ENCODE measurements at regions not wholly inside any gene's neighbourhood (a gene's known extent, or its start where the extent isn't known, plus 50 kb on each side); places are given as distances from the start of the nearest gene placed in this dataset.
A peak's percentile ranks its signal among the peaks of the same experiment; 100 is the strongest.

DNA sequence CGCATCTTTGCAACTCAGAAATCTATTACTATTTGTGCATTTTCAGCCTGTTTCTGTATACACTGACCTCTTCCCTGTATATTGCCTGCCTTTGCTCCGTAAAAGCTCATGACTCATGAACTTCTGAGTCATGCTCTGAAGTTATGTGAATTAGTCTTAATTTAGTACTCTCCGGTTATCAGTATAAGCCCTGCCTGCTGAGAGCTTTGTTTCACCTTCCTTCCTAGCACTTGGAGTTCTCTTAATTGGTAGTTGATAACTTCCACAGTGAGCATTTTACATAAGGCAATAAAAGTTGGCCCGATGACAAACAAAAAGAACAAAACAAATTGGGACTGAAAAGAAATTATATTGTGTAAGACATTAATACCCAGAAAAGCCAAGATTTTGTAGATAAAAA lies 231.4 kb downstream of the GJA1 start:
- Mint-ChIP-seq H3K4me3 (no peak overlapping the region), H3K27me3 (ENCODE audit: low read depth) (no peaks in the 10 kb centered on the region), H3K27ac (no peak overlapping the region), H3K9me3 (no peaks in the 10 kb centered on the region), H3K4me1 (no peaks in the 10 kb centered on the region), H3K36me3 (ENCODE audit: low read depth) (no peaks in the 10 kb centered on the region)
- TF ChIP-seq, protein P1, sequence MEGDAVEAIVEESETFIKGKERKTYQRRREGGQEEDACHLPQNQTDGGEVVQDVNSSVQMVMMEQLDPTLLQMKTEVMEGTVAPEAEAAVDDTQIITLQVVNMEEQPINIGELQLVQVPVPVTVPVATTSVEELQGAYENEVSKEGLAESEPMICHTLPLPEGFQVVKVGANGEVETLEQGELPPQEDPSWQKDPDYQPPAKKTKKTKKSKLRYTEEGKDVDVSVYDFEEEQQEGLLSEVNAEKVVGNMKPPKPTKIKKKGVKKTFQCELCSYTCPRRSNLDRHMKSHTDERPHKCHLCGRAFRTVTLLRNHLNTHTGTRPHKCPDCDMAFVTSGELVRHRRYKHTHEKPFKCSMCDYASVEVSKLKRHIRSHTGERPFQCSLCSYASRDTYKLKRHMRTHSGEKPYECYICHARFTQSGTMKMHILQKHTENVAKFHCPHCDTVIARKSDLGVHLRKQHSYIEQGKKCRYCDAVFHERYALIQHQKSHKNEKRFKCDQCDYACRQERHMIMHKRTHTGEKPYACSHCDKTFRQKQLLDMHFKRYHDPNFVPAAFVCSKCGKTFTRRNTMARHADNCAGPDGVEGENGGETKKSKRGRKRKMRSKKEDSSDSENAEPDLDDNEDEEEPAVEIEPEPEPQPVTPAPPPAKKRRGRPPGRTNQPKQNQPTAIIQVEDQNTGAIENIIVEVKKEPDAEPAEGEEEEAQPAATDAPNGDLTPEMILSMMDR (IDR thresholded peaks at IDR 0.05; ENCODE audit: unreplicated experiment in 3 of 3), result no peak

DNA sequence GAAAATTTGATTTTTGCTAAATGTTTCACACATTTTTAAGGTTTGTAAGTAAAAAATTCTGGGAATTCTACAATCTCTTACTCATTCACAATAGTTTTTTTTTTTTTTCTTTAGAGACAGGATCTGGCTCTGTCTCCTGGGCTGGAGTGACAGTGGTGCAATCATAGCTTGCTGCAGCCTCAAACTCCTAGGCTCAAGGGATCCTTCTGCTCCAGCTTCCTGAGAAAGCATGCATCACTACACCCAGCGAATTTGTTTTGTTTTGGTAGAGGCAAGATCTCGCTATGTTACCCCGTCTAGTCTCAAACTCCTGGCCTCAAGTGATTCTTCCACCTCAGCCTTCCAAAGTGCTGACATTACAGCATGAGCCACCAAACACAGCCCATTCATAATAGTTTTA lies 232.8 kb downstream of the GJA1 start:
- Mint-ChIP-seq H3K27me3 (ENCODE audit: low read depth) (no peaks in the 10 kb centered on the region), H3K4me1 (no peaks in the 10 kb centered on the region), H3K9me3 (no peaks in the 10 kb centered on the region), H3K4me3 (no peak overlapping the region), H3K27ac (peak overlapping the region in 1 of 3 experiments; percentile 55), H3K36me3 (ENCODE audit: low read depth) (no peaks in the 10 kb centered on the region)
- TF ChIP-seq, protein P1 (IDR thresholded peaks at IDR 0.05; ENCODE audit: unreplicated experiment in 3 of 3), result no peak

DNA sequence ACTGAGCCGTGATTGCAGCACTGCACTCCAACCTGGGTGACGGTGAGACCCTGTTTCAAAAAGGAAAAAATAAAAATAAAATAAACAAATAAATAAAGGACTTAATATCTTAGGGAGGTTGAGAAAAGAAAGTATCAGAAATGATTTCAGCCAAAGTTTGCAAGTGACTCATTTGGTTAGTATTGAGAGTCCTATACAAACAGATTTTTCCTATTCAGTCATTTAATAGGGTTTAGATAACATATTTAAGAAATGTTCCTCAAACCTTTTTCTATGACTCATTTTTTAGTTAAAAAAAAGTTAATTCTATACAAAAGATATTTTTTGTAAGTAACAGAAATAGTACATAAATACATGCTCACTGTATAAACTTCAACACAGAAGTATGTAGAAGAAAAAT lies 235.1 kb downstream of the GJA1 start:
- Mint-ChIP-seq H3K4me1 (no peaks in the 10 kb centered on the region), H3K27me3 (ENCODE audit: low read depth) (no peaks in the 10 kb centered on the region), H3K36me3 (ENCODE audit: low read depth) (no peaks in the 10 kb centered on the region), H3K4me3 (no peak overlapping the region), H3K27ac (no peak overlapping the region), H3K9me3 (no peaks in the 10 kb centered on the region)
- TF ChIP-seq, protein P1 (IDR thresholded peaks at IDR 0.05; ENCODE audit: unreplicated experiment in 3 of 3), result no peak

DNA sequence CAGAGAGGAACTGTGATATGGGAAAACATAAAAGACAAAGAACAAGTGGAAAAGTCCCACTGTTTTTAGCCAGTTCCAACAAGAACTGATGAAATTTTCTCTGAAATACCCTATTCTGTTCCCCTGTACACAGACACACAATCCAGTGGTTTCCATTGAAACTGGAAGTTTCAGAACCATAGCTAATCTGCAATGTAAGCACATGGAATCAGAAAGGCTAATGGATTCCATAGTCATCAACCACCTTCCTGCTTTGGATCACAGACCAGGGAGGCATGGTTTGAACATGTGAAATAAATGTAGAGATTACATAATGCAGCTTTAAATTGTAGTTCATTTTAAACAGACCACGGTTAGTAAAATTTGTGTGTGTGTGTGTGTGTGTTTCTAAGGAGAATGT lies 242.1 kb downstream of the GJA1 start:
- no peak overlapping the region for H3K4me3 Mint-ChIP-seq
- H3K36me3 Mint-ChIP-seq (ENCODE audit: low read depth), result no peaks in the 10 kb centered on the region
- peaks cover 2% of the 10 kb centered on the region for H3K9me3 Mint-ChIP-seq
- TF ChIP-seq, protein P1 (IDR thresholded peaks at IDR 0.05; ENCODE audit: unreplicated experiment in 3 of 3), result no peak
- H3K27me3 Mint-ChIP-seq (ENCODE audit: low read depth), result no peaks in the 10 kb centered on the region
- H3K27ac Mint-ChIP-seq, result no peak overlapping the region
- no peaks in the 10 kb centered on the region for H3K4me1 Mint-ChIP-seq

DNA sequence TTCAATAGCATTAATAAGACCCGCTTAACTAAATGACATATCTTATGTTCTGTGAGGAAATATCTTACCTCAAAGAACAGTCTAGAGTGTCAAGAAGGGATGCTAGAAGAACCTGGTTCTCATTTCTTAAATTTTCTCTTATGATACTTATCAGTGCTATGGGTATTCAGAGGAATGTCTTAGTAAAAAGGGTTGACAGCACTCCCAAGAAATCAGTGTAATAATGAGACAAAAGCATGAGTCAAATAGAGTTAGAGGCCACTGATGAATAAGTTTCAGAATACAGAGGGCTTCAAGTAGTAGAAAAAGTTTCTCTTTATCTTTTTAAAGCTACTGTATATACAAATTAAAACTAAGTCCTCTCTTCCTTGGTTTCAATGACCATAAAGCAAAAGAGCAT lies 242.8 kb downstream of the GJA1 start:
- Mint-ChIP-seq H3K9me3 (peaks cover 2% of the 10 kb centered on the region), H3K27ac (no peak overlapping the region), H3K4me3 (no peak overlapping the region), H3K27me3 (ENCODE audit: low read depth) (no peaks in the 10 kb centered on the region), H3K4me1 (no peaks in the 10 kb centered on the region), H3K36me3 (ENCODE audit: low read depth) (no peaks in the 10 kb centered on the region)
- TF ChIP-seq, protein P1 (IDR thresholded peaks at IDR 0.05; ENCODE audit: unreplicated experiment in 3 of 3), result no peak

DNA sequence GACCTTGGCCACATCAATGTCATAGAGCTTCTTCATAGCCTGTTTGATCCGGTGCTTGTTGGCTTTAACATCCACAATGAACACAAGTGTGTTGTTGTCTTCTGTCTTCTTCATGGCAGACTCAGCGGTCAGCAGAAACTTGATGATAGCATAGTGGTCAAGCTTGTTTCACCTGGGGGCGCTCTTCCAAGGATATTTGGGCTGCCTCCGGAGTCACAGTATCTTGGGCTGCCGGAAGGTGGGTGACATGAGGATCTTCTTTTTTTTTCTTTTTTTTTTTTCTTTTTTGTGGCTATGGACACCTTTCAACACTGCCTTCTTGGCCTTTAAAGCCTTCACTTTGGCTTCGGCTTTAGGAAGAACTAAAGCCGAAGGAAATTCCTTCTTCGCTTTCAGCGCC lies 244.6 kb downstream of the GJA1 start:
- TF ChIP-seq, protein P1 (IDR thresholded peaks at IDR 0.05; ENCODE audit: unreplicated experiment in 3 of 3), result no peak
- no peaks in the 10 kb centered on the region for H3K27me3 Mint-ChIP-seq (ENCODE audit: low read depth)
- no peak overlapping the region for H3K27ac Mint-ChIP-seq
- H3K9me3 Mint-ChIP-seq, result peaks cover 2% of the 10 kb centered on the region
- no peak overlapping the region for H3K4me3 Mint-ChIP-seq
- H3K36me3 Mint-ChIP-seq (ENCODE audit: low read depth), result no peaks in the 10 kb centered on the region
- H3K4me1 Mint-ChIP-seq, result no peaks in the 10 kb centered on the region

Data from nephron (organoid).